ENCODE measurements at regions not wholly inside any gene's neighbourhood (a gene's known extent, or its start where the extent isn't known, plus 50 kb on each side); places are given as distances from the start of the nearest gene placed in this dataset.

- no peak for DNase-seq
These were observed 82.2 kb upstream of the CXCL14 start for GRCh38 chr5:135660826-135661575.

- DNase-seq, result no peak
These were observed 78.9 kb upstream of the CXCL14 start for GRCh38 chr5:135657536-135658305.

DNA sequence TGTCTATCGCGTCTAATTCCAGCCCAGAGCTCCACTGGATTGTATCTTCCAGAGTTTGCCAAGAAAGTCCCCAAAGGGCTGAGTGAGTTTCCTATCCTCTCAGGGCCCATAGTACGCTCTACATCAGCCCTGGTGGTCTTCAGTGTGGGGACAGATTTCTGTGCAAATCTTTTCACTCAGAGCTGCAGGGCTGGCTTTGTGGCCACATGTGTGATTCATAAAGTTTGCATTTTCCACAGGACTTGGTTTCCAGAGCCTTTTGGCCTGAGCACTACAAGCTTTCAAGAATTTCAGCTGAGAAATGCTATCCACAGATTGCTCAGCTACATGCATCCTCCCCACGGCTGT, 76.7 kb upstream of the CXCL14 start:
- DNase-seq, result no peak

DNA sequence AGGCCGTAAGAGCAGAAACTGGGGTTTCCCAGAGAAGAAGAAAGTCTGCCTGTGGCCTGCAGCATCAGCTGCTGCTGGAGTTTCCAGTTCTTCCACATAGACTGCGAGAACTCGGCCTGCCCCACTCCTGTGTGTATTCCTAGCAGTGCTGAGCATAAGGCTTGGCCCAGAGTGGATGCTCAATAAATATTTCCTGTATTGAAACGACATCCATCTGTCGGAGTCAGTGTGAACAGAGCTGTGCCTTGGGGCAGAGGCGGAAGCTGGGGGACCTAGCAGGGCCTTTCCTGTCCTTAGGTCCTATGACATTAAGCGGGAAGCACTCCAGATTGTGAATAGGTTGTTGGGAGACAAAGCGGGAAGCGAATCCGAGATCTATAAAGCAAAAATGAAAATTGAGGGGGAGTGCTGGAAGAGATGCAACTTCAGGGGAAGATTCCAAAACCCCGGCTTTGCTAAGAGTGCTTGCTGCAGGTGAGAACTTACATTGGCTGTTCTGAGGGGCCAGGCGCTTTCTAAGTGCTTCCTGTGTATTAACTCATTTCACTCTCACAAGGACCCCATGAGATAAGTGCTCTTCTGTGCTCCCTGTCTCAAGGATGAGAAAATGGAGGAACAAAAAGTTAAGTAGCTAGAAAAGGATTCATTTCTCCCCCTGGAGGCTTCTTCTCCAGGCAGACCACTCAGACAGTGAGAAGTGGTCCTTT, 76.1 kb upstream of the CXCL14 start:
- DNase-seq, result no peak

DNA sequence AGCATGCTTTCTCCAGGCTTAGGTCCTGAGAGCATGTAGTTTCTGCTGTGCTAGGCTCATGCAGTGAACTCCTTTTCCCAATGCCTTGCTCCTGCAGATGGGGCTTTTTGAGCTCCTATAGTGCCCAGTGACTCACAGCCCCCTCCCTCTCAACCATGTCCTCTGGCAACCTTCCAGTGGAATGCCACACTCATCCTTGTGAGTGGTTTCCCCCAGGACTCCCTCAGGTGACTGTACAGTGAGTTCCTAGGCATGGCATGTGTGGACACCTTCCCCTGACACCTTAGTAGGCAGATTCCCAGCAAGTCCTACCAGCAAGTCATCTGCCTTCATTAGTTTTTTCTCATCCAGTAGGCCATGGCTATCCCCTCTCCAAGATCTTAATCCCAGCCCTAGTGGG, 72.4 kb upstream of the CXCL14 start:
- no peak for DNase-seq

GRCh38 chr5:135650081-135650480, 71.3 kb upstream of the CXCL14 start:
- no peak for DNase-seq

DNA sequence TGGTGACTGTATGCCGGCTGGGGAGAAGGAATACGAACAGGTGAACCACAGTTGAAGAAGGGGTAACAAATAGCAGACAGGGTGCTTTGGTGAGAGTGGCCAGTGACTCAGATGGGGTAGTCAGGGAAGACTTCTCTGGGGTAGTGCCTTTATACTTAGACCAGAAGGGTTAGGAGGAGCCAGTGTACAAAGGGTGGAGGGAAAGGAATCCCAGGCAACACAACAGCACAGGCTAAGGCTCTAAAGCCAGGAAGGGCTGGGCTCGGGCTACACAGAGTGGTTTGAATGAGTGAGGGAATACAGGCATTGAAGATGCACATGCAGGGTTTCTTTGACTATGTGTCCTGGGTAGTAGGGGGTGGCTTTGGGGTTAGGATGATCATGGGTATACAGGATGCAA, 70.6 kb upstream of the CXCL14 start:
- no peak for DNase-seq

- DNase-seq, result no peak
These were observed 69.3 kb upstream of the CXCL14 start for GRCh38 chr5:135648116-135648515.

GRCh38 chr5:135645336-135646180, 66.8 kb upstream of the CXCL14 start:
- DNase-seq, result no peak

DNA sequence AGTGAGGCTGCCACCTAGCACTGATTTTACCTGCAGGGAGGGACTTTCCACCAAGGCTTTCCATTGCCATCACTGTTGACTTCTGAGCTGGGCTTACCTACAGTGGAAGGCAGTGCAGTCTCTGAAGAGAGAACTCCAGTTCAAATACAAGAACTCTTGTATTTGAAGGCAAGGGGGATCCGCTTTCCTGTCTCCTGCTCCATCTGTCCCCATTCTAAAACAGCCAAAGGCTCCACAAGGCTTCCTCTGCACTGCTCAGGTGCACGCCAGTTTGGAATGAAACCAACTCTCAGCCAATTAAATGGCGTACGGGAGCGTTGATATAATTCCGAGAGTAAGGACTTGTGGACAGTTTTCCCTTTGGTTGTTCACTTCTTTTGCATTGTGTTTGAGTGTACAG, 66.0 kb upstream of the CXCL14 start:
- no peak for DNase-seq

GRCh38 chr5:135643881-135644766, 65.3 kb upstream of the CXCL14 start:
- DNase-seq, result no peak

GRCh38 chr5:135642934-135643333, 64.1 kb upstream of the CXCL14 start:
- DNase-seq, result no peak

DNA sequence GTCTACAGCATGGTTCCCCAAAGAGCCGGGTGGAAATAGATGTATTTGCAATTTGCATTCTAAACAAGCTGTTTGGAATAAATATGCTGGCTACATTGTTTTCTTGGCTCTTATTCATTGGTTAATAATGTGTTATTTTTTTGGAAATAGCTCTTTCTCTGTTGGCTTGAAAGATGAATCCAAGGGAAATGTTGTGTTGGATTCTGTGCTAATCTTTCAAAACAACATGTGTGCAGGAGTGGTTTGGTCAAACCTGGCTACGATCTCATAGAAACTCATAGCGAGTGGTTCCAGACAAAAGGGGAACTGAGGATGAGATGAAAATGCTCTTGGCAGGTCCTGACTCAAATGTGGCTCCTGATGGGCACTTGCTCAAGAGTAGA, 63.7 kb upstream of the CXCL14 start:
- DNase-seq, result no peak

GRCh38 chr5:135641734-135642487, 63.1 kb upstream of the CXCL14 start:
- DNase-seq, result no peak

DNA sequence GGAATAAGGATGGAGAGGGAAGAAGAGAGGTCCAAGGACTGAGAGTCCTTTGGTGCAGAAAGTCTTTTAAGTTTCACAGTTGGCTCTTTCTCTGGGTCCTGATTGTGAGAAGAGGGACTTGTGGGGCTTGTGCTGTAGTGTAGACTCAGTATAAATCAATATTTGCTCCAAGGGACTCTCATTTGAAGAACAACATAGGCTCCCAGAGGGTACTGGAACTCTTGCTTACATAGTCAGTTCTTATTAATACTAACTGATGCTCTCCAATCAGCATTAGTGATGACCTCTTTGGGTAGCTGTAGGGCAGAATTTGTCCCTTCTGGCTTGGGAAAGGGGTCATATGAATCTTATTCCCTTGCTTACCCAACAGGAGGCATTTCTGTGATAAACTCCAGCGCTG, 62.5 kb upstream of the CXCL14 start:
- no peak for DNase-seq

DNA sequence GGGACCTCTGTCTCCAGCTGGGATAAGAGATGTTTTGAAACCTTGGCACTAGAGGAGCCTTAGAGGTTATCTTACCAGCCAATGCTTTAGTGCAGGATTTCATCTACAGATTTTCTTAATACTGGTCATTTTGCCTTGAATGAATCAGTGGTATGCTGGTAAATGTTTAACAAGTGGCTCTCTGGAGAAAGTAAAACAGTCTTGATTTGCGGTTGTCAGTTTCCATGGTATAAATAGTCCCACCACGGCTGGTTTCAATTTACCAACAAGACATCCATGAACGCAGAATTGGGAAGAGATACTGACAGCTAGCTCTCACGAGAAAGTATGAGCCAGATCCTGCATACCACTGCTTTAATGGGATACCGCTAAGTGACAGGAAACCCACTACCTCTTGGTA, 56.7 kb upstream of the CXCL14 start:
- DNase-seq, result no peak

DNA sequence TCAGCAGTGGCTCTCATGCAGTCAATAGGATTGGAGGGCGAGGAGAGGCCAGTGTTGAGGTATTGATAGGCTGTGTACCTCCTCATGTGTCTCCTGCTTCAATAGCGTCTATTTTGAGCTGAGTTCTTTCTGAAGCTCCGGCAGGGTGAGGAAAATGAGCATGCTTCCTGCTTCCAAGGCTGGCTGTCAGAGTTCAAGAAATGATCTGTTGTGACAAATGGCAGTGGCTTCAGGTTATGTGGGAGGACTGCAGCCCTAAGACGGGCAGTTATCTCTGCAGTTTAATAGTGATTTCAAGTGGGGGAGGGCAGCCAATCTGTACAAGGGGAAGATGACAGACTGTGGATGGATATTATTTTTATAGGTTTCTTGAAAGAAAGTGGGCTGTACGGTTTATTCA, 54.0 kb upstream of the CXCL14 start:
- no peak for DNase-seq

- no peak for DNase-seq
These were observed 52.6 kb upstream of the CXCL14 start for GRCh38 chr5:135631391-135631790.

DNA sequence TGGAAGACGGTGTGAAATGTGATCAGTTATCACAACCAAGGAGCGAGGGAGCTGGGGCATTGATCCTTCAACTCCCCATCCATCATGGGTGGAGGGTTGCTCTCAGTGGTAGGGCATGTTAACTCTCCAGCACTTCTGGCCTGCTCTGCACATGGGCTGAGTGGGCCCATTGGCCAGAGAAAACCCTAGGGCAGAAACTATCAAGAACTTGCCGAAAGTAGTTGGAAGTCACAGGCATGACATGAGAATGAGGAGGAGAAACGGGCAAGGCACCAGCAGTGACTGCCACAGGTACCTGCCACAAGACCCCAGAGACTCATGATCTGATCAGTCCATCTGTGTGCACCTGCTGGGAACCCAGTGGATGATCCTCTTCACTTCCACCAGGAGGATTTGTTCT, 50.9 kb upstream of the CXCL14 start:
- no peak for DNase-seq

DNA sequence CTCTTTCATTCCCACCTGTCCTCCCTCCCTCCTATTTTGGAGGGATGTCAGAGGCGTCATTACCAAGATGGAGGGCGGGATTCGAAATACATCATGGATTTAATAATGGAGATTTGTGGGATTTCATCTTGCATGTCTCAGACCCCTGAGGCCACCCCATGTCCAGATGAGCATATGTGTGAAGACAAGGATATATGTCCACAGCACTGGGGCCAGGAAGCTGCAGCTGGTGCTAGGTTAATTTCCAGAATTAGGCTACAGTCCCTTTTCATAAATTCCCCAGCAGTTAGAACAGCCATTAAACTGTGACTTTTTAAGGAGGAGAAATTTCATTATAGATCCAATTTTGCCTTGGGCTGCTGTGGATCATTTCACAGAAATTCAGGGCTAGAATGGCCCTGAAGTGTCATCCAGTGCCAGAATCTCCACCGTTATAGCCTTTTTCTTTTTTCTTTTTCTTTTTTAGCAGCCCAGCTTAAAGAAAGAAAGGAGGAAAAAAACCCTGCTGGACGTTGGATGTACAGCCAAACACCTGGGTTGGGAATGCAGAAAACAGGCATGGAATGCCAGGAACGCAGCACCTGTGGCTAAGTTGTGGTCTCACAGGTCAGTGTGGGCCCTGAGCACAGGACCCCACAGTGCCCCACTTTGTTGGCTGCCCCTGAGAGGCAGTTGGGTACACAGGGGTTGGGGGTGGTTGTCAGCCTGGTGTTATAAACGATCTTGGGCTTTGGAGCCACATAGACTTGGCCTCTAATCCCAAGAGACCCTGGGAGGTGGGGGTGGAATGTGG, 50.2 kb upstream of the CXCL14 start:
- DNase-seq, result no peak

All from bone marrow (tissue), 2 donors.